ENCODE measurements at regions not wholly inside any gene's neighbourhood (a gene's known extent, or its start where the extent isn't known, plus 50 kb on each side); places are given as distances from the start of the nearest gene placed in this dataset.

GRCh38 chr12:32025906-32026305, 66.7 kb downstream of the RESF1 start:
- no peak overlapping the region for H3K4me2 ChIP-seq (ENCODE audit: low read length)
- H3K14ac ChIP-seq (ENCODE audit: low read length), result peak overlapping the region; percentile 17
- no peak overlapping the region for H3K4me3 ChIP-seq (ENCODE audit: low read depth, low read length)
- no peak overlapping the region for H3K18ac ChIP-seq (ENCODE audit: low read length)
- peak overlapping the region; percentile 74 for H2BK12ac ChIP-seq (ENCODE audit: low read length)
- no CpG with 5 or more reads among the region's 8 CpGs for WGBS (ENCODE audit: extremely low coverage, insufficient coverage, insufficient read length)
- H2AFZ ChIP-seq (ENCODE audit: insufficient read depth, low read length, poor library complexity), result no peak overlapping the region
- no peak overlapping the region for H3K23ac ChIP-seq (ENCODE audit: low read length)
- no peak overlapping the region for H2BK5ac ChIP-seq (ENCODE audit: low read depth, low read length, poor library complexity)
- no peak overlapping the region for H3K9ac ChIP-seq (ENCODE audit: low read length)
- peaks cover 2 to 10% of the 10 kb centered on the region in 2 experiments for H3K4me1 ChIP-seq (ENCODE audit: control insufficient read depth in 1 of 2, insufficient read depth in 2 of 2, low read length in 2 of 2)
- no peak overlapping the region for H2AK5ac ChIP-seq (ENCODE audit: low read length)
- H3K27ac ChIP-seq (ENCODE audit: low read depth, low read length), result no peak overlapping the region
- no peaks in the 10 kb centered on the region for H3K27me3 ChIP-seq (ENCODE audit: insufficient read depth, low read length)
- H4K12ac ChIP-seq (ENCODE audit: low read depth, low read length), result no peak overlapping the region
- H4K8ac ChIP-seq (ENCODE audit: low read depth, low read length), result no peak overlapping the region
- DNase-seq, result no peak
- no peak overlapping the region for H3K4ac ChIP-seq (ENCODE audit: low read depth, low read length)
- H3K79me1 ChIP-seq (ENCODE audit: low read length), result peaks cover 13% of the 10 kb centered on the region
- no peaks in the 10 kb centered on the region for H3K79me2 ChIP-seq (ENCODE audit: control insufficient read depth, insufficient read depth, low read length, poor library complexity)
- H3K9me3 ChIP-seq (ENCODE audit: insufficient read depth, low read depth, low read length), result no peaks in the 10 kb centered on the region
- H4K91ac ChIP-seq (ENCODE audit: low read depth, low read length), result peak overlapping the region; percentile 43
- peak overlapping the region; percentile 11 for H2BK120ac ChIP-seq (ENCODE audit: insufficient read depth, low read length, poor library complexity)
- no peaks in the 10 kb centered on the region for H3K36me3 ChIP-seq (ENCODE audit: control insufficient read depth in 1 of 2, insufficient read depth in 2 of 2, low read length in 2 of 2)

GRCh38 chr12:32027684-32028365, 68.6 kb downstream of the RESF1 start:
- peaks cover 10% of the 10 kb centered on the region for H3K79me1 ChIP-seq (ENCODE audit: low read length)
- H3K4me2 ChIP-seq (ENCODE audit: low read length), result no peak overlapping the region
- no peak overlapping the region for H2AFZ ChIP-seq (ENCODE audit: insufficient read depth, low read length, poor library complexity)

GRCh38 chr12:32030151-32030550, 70.9 kb downstream of the RESF1 start:
- no peaks in the 10 kb centered on the region for H3K36me3 ChIP-seq (ENCODE audit: control insufficient read depth in 1 of 2, insufficient read depth in 2 of 2, low read length in 2 of 2)
- no peaks in the 10 kb centered on the region for H3K79me2 ChIP-seq (ENCODE audit: control insufficient read depth, insufficient read depth, low read length, poor library complexity)
- peaks cover 7 to 8% of the 10 kb centered on the region in 2 experiments for H3K4me1 ChIP-seq (ENCODE audit: control insufficient read depth in 1 of 2, insufficient read depth in 2 of 2, low read length in 2 of 2)
- H4K8ac ChIP-seq (ENCODE audit: low read depth, low read length), result no peak overlapping the region
- H3K9ac ChIP-seq (ENCODE audit: low read length), result no peak overlapping the region
- peaks cover 4% of the 10 kb centered on the region for H3K79me1 ChIP-seq (ENCODE audit: low read length)
- no peak overlapping the region for H2BK5ac ChIP-seq (ENCODE audit: low read depth, low read length, poor library complexity)
- no peak overlapping the region for H3K14ac ChIP-seq (ENCODE audit: low read length)
- H4K12ac ChIP-seq (ENCODE audit: low read depth, low read length), result no peak overlapping the region
- H2BK120ac ChIP-seq (ENCODE audit: insufficient read depth, low read length, poor library complexity), result no peak overlapping the region
- no peak overlapping the region for H4K91ac ChIP-seq (ENCODE audit: low read depth, low read length)
- H3K27ac ChIP-seq (ENCODE audit: low read depth, low read length), result no peak overlapping the region
- H3K27me3 ChIP-seq (ENCODE audit: insufficient read depth, low read length), result no peaks in the 10 kb centered on the region
- no peak overlapping the region for H2BK12ac ChIP-seq (ENCODE audit: low read length)
- H2AK5ac ChIP-seq (ENCODE audit: low read length), result no peak overlapping the region
- WGBS (ENCODE audit: extremely low coverage, insufficient coverage, insufficient read length), result no CpG with 5 or more reads among the region's 12 CpGs
- H3K9me3 ChIP-seq (ENCODE audit: insufficient read depth, low read depth, low read length), result peaks cover 1% of the 10 kb centered on the region
- no peak overlapping the region for H3K18ac ChIP-seq (ENCODE audit: low read length)
- no peak overlapping the region for H3K4ac ChIP-seq (ENCODE audit: low read depth, low read length)
- DNase-seq, result no peak
- no peak overlapping the region for H3K4me3 ChIP-seq (ENCODE audit: low read depth, low read length)
- no peak overlapping the region for H3K23ac ChIP-seq (ENCODE audit: low read length)
- no peak overlapping the region for H2AFZ ChIP-seq (ENCODE audit: insufficient read depth, low read length, poor library complexity)
- no peak overlapping the region for H3K4me2 ChIP-seq (ENCODE audit: low read length)

More at GRCh38 chr12:32027684-32028365, 68.6 kb downstream of the RESF1 start:
- no peak overlapping the region for H3K27ac ChIP-seq (ENCODE audit: low read depth, low read length)
- H3K4ac ChIP-seq (ENCODE audit: low read depth, low read length), result no peak overlapping the region
- H3K9me3 ChIP-seq (ENCODE audit: insufficient read depth, low read depth, low read length), result no peaks in the 10 kb centered on the region
- H3K4me1 ChIP-seq (ENCODE audit: control insufficient read depth in 1 of 2, insufficient read depth in 2 of 2, low read length in 2 of 2), result peaks cover 7 to 13% of the 10 kb centered on the region in 2 experiments
- H3K79me2 ChIP-seq (ENCODE audit: control insufficient read depth, insufficient read depth, low read length, poor library complexity), result no peaks in the 10 kb centered on the region
- no peak overlapping the region for H4K8ac ChIP-seq (ENCODE audit: low read depth, low read length)
- no CpG with 5 or more reads among the region's 6 CpGs for WGBS (ENCODE audit: extremely low coverage, insufficient coverage, insufficient read length)
- no peak overlapping the region for H3K18ac ChIP-seq (ENCODE audit: low read length)
- no peak overlapping the region for H2BK120ac ChIP-seq (ENCODE audit: insufficient read depth, low read length, poor library complexity)
- no peak overlapping the region for H3K14ac ChIP-seq (ENCODE audit: low read length)
- no peak for DNase-seq
- no peak overlapping the region for H2BK5ac ChIP-seq (ENCODE audit: low read depth, low read length, poor library complexity)
- H3K23ac ChIP-seq (ENCODE audit: low read length), result no peak overlapping the region
- no peak overlapping the region for H4K12ac ChIP-seq (ENCODE audit: low read depth, low read length)
- H2BK12ac ChIP-seq (ENCODE audit: low read length), result no peak overlapping the region
- H3K4me3 ChIP-seq (ENCODE audit: low read depth, low read length), result no peak overlapping the region
- no peaks in the 10 kb centered on the region for H3K36me3 ChIP-seq (ENCODE audit: control insufficient read depth in 1 of 2, insufficient read depth in 2 of 2, low read length in 2 of 2)
- no peak overlapping the region for H4K91ac ChIP-seq (ENCODE audit: low read depth, low read length)
- H2AK5ac ChIP-seq (ENCODE audit: low read length), result no peak overlapping the region
- H3K27me3 ChIP-seq (ENCODE audit: insufficient read depth, low read length), result no peaks in the 10 kb centered on the region
- no peak overlapping the region for H3K9ac ChIP-seq (ENCODE audit: low read length)

GRCh38 chr12:32030676-32031075, 71.5 kb downstream of the RESF1 start:
- no peak overlapping the region for H3K14ac ChIP-seq (ENCODE audit: low read length)
- WGBS (ENCODE audit: extremely low coverage, insufficient coverage, insufficient read length), result no CpG with 5 or more reads among the region's 2 CpGs
- H4K12ac ChIP-seq (ENCODE audit: low read depth, low read length), result no peak overlapping the region
- peaks cover 6 to 8% of the 10 kb centered on the region in 2 experiments for H3K4me1 ChIP-seq (ENCODE audit: control insufficient read depth in 1 of 2, insufficient read depth in 2 of 2, low read length in 2 of 2)
- no peak overlapping the region for H3K9ac ChIP-seq (ENCODE audit: low read length)
- H3K27me3 ChIP-seq (ENCODE audit: insufficient read depth, low read length), result no peaks in the 10 kb centered on the region
- no peak overlapping the region for H3K4ac ChIP-seq (ENCODE audit: low read depth, low read length)
- no peak overlapping the region for H2AFZ ChIP-seq (ENCODE audit: insufficient read depth, low read length, poor library complexity)
- no peak overlapping the region for H2BK120ac ChIP-seq (ENCODE audit: insufficient read depth, low read length, poor library complexity)
- H3K36me3 ChIP-seq (ENCODE audit: control insufficient read depth in 1 of 2, insufficient read depth in 2 of 2, low read length in 2 of 2), result no peaks in the 10 kb centered on the region
- no peak overlapping the region for H4K91ac ChIP-seq (ENCODE audit: low read depth, low read length)
- no peak overlapping the region for H4K8ac ChIP-seq (ENCODE audit: low read depth, low read length)
- H2BK12ac ChIP-seq (ENCODE audit: low read length), result no peak overlapping the region
- H2BK5ac ChIP-seq (ENCODE audit: low read depth, low read length, poor library complexity), result no peak overlapping the region
- H3K4me3 ChIP-seq (ENCODE audit: low read depth, low read length), result no peak overlapping the region
- no peak overlapping the region for H2AK5ac ChIP-seq (ENCODE audit: low read length)
- no peaks in the 10 kb centered on the region for H3K79me2 ChIP-seq (ENCODE audit: control insufficient read depth, insufficient read depth, low read length, poor library complexity)
- no peak for DNase-seq
- no peak overlapping the region for H3K27ac ChIP-seq (ENCODE audit: low read depth, low read length)
- H3K4me2 ChIP-seq (ENCODE audit: low read length), result no peak overlapping the region
- peaks cover 2% of the 10 kb centered on the region for H3K79me1 ChIP-seq (ENCODE audit: low read length)
- H3K23ac ChIP-seq (ENCODE audit: low read length), result no peak overlapping the region
- H3K18ac ChIP-seq (ENCODE audit: low read length), result no peak overlapping the region
- peaks cover 1% of the 10 kb centered on the region for H3K9me3 ChIP-seq (ENCODE audit: insufficient read depth, low read depth, low read length)

All from trophoblast cell (in vitro differentiated cells and primary cell).